ENCODE measurements at regions not wholly inside any gene's neighbourhood (a gene's known extent, or its start where the extent isn't known, plus 50 kb on each side); places are given as distances from the start of the nearest gene placed in this dataset.

DNA sequence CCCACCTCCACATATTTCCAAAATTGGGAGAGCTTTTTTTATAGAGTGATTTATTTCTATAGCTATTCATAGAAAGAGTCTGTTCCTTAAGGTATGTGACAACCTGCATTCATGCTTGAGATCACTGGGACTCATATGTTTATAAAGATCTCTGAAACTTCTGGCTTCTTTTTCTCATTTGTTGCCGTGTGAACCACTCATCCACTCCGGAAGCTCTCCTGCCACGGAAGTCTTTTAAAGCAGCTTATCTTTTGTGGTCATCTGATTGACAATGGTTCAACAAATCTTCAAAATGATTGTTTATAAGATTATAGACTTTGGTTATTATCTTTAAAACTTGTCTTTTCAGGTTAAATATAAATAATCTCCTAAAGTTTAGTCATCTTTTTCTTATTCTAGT lies 260.5 kb downstream of the C3orf38 start:
- TF ChIP-seq CTCF (IDR thresholded peaks at IDR 0.05), result no peak

- no peak for TF ChIP-seq CTCF (IDR thresholded peaks at IDR 0.05)
Observed at GRCh38 chr3:88412346-88412745, 262.6 kb downstream of the C3orf38 start.

DNA sequence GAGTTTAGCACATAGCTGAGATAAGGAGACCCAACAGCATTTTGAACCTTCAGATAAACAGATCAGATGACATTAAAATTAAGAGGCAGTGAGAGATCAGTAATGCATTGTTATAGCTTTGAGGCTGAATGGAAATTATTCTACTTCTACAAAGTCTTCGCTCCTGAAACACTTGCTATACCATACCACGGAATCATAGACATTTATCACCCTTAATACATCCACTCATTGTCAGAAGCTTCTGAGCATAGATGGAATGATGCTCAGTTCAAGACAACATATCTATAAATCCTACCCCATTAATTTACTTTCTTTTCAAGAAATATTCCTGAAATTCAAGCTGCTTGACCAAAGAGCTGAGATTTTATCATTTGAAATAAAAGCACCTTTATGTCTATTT lies 266.7 kb downstream of the C3orf38 start:
- no peak for TF ChIP-seq CTCF (IDR thresholded peaks at IDR 0.05)

- TF ChIP-seq CTCF (IDR thresholded peaks at IDR 0.05), result no peak
Observed at GRCh38 chr3:88418219-88418618, 268.5 kb downstream of the C3orf38 start.

DNA sequence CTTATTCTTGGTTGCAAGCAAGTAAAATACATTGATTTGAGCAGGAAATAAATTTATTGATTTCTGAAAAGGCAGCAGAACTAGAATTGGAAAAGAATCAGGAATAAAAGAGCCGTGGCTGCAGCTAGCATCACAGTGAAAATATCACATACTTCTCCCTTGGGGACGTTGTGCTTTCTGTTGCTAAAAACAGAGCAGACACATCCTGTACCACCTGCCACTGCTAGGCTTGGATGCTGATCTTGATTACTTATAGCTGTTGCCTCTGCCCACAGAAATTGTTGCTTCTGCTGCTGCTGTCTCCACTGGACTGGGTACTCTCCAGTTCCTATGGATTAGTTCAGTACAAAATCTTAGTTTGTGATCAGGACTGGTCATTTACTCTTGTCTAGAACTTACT lies 283.8 kb downstream of the C3orf38 start:
- no peak for TF ChIP-seq CTCF (IDR thresholded peaks at IDR 0.05)

GRCh38 chr3:88434001-88434400 lies 284.2 kb downstream of the C3orf38 start:
- TF ChIP-seq CTCF (IDR thresholded peaks at IDR 0.05), result no peak

DNA sequence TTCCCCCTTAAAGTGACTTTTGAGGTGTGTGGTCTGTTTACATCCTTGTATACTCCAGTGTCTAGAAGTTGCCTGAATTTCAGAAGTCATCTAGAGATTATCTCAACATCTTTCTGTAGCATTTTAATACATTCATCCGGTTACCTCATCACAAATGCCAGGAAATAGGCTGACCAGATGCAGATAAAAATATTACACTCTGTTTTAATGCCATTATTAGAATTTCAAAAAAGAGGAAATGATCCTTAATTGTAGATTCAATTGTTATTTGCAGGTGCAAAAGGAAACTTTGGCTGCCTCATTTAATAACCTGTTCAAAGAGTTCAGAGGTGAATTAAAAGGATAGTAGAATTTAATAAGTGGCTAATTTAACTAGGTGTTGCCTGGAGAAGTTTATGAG lies 290.9 kb downstream of the C3orf38 start:
- TF ChIP-seq CTCF (IDR thresholded peaks at IDR 0.05), result no peak

GRCh38 chr3:88443066-88443465 lies 293.3 kb downstream of the C3orf38 start:
- TF ChIP-seq CTCF (IDR thresholded peaks at IDR 0.05), result no peak
